ENCODE measurements at regions not wholly inside any gene's neighbourhood (a gene's known extent, or its start where the extent isn't known, plus 50 kb on each side); places are given as distances from the start of the nearest gene placed in this dataset.
"Not testable (repeated sequence)": the region's sequence is repeated elsewhere in the genome, so short reads cannot be mapped to it uniquely, and the experiment has no call there.

GRCh38 chr2:84373391-84373790 is 85.7 kb downstream of the SUCLG1 start:
- DNase-seq (ENCODE audit: low read depth, low spot score), result no peak

DNA sequence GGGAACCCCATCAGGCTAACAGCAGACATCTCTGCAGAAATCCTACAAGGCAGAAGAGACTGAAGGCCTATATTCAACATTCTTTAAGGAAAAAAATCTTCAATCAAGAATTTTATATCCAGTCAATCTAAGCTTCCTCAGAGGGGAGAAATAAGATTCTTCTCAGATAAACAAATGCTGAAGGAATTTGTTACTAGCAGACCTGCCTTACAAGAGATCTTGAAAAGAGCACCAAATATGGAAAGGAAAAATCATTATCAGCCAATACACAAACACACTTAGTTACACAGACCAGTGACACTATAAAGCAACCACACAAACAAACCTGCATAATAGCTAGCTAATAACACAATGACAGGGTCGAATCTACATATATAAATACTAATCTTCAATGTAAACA is 96.5 kb downstream of the SUCLG1 start:
- no peak for DNase-seq (ENCODE audit: low read depth, low spot score)

DNA sequence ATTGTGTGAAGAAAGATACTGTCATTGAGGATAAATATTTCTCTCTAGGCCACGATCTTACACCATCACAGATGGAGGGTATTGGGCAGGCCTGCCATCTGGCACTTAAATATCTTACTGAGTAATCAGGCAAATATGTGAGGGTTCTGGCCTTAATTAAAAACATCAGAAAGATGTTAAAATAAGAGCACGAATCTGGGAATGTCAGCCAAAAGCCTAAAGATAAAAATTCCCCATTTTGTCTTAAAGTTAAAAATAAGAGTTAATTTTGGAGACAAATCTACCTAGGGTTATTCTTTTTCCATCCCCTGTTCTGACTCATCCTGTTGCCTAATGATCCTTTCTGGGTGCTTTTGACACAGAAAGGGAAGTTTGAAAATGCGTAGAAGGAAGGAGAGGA is 121.0 kb downstream of the SUCLG1 start:
- no peak for DNase-seq (ENCODE audit: low read depth, low spot score)

DNA sequence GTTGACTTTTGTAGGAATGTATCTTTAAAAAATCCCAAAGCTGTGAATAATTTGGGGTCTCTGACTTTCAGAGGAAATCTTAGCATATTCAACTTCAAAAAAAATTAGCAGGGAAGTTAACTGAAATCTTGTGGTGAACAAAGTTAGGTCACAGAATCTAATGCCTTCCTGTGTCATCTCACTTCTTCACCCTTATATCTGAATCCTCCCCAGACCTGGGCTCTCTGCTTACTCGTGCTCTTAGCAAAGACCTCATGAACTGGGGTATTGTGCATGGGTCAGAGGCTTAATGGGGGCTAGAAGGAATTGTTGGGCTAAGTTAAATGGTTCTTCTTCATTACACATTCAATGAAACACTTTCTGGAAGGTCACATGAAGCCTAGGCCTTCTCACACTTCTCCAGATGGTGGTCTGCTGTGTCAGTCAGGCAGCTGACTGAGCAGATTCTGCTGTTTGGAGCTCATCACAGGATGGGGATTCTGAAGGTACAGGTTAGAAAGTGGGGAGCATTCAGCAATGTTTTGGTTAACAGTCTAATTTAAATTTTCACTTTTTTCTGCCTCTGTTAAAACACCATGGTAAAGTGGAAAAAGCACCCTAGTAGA is 131.3 kb downstream of the SUCLG1 start:
- DNase-seq (ENCODE audit: low read depth, low spot score), result no peak

GRCh38 chr2:84326831-84327432 is 132.1 kb downstream of the SUCLG1 start:
- no peak for DNase-seq (ENCODE audit: low read depth, low spot score)

GRCh38 chr2:84323890-84324289 is 135.2 kb downstream of the SUCLG1 start:
- DNase-seq (ENCODE audit: low read depth, low spot score), result no peak

DNA sequence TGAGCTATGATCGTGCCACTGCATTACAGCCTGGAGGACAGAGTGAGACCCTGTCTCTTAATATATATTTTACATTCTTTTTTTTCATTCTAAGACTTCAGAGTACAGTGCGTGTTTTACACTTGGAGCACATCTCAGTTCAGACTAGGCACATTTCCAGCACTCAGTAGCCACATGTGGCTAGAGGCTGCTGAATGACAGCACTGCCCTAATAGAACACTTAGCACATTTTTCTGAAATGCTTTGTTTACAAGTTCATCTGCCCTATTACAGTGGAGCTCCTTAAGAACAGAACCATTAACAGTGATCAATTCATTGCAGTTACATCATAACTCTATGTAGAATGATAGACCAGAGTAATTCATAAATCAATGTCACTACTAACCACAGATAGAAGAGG is 138.1 kb downstream of the SUCLG1 start:
- DNase-seq (ENCODE audit: low read depth, low spot score), result no peak

- no peak for DNase-seq (ENCODE audit: low read depth, low spot score)
Measured at GRCh38 chr2:84319581-84319980, 139.5 kb downstream of the SUCLG1 start.

GRCh38 chr2:84317135-84317534 is 141.9 kb downstream of the SUCLG1 start:
- DNase-seq (ENCODE audit: low read depth, low spot score), result no peak

- DNase-seq (ENCODE audit: low read depth, low spot score), result peak; percentile 49
Measured at GRCh38 chr2:84314901-84315330, 144.2 kb downstream of the SUCLG1 start.

GRCh38 chr2:84314250-84314649 is 144.8 kb downstream of the SUCLG1 start:
- DNase-seq (ENCODE audit: low read depth, low spot score), result no peak

DNA sequence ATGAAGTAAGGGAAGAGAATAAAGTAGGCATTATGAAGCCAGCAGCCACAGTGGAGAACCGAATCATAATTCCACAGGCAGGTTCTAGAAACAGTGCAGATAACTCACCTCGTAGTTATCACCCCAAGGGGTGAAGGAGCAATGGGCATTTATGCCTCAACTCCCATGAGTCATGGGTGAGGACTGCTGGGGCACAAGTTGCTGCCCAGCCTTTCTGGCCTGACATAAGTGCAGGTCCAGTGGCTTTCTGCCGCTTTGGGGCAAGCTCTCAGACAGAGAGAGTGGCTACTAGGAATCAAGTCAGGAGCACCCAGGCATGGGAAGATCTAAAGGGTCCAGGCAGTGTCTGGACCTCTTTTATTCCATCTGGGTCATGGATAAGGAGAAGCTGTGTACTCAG is 149.8 kb downstream of the SUCLG1 start:
- DNase-seq (ENCODE audit: low read depth, low spot score), result no peak

- DNase-seq (ENCODE audit: low read depth, low spot score), result no peak
Measured at GRCh38 chr2:84306361-84306760, 152.7 kb downstream of the SUCLG1 start.

GRCh38 chr2:84302513-84303412 is 156.3 kb downstream of the SUCLG1 start:
- DNase-seq (ENCODE audit: low read depth, low spot score), result no peak

GRCh38 chr2:84301717-84302116 is 157.4 kb downstream of the SUCLG1 start:
- no peak for DNase-seq (ENCODE audit: low read depth, low spot score)

GRCh38 chr2:84300696-84301029 is 158.4 kb downstream of the SUCLG1 start:
- no peak for DNase-seq (ENCODE audit: low read depth, low spot score)

GRCh38 chr2:84300001-84300695 is 158.9 kb downstream of the SUCLG1 start:
- DNase-seq (ENCODE audit: low read depth, low spot score), result not testable (repeated sequence)

GRCh38 chr2:84299211-84299775 is 159.8 kb downstream of the SUCLG1 start:
- DNase-seq (ENCODE audit: low read depth, low spot score), result no peak

- no peak for DNase-seq (ENCODE audit: low read depth, low spot score)
Measured at GRCh38 chr2:84297155-84297554, 161.9 kb downstream of the SUCLG1 start.

DNA sequence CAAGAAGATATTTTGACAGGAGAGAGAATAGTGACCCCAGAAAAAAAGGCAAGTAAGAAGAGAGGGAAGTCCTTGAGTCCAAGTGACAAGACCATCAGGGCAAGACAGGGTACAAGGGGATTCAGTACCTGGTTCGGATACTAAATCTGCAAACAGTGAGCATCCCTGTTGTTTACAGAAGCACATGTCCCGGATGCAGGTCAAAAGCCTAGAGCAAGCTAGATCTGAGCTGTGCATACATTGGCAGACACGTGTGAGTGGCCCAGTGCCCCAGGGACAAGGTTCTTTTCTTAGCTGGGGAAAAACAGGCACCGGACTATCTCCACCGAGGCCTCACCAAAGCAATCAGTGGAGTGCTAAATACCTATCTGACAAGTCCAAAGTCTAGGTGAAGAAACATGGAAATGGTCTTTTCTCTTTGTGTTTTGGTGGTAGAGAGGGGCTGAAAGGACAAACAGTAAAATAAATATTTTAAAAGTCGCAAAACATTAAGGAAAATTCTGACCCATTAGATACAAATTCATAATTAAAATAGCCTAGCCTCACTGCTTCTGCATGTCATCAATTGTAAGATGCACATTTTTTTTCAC is 165.2 kb downstream of the SUCLG1 start:
- no peak for DNase-seq (ENCODE audit: low read depth, low spot score)

DNA sequence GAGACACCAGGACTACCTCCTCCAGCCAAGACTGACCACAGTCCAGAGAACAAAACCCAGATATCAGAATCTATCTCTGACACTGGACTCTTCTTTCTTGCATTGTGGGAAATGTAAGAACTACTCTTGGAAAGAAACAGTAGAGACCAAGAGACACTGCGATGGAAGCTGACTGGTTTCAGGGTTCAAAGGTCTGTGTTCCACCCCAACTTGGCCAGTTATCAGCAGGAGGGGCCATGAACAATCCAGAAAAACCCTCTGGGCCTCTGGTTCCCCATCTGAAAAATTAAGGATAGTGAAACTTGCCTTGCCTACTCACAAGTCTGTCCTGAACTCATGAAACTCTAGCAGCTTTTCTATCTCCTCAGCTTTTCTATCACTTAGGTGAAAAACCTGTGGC is 166.5 kb downstream of the SUCLG1 start:
- DNase-seq (ENCODE audit: low read depth, low spot score), result no peak

DNA sequence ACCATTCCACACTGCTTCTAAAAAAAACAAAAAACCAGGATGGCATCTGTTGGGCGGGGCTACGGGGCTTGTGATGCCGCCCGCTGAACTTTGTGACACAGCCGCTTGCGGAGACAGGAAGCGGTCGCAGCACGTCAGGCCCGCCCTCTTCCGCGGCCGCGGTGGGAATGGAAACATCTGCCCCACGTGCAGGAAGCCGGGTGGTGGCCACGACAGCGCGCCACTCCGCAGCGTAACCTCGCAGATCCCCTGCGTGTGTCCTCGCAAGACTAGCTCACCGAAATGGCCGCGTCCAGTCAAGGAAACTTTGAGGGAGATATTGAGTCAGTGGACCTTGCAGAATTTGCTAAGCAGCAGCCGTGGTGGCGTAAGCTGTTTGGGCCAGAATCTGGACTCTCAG is 168.5 kb downstream of the SUCLG1 start:
- DNase-seq (ENCODE audit: low read depth, low spot score), result no peak

Data from activated CD4-positive, CD25-positive, alpha-beta regulatory T cell treated with anti-CD3 and anti-CD28 coated beads, Interleukin-2, amount 50 U/mL, for 16 hours (primary cell).